Astrocyte (in vitro differentiated cells and primary cell): ENCODE measurements at regions not wholly inside any gene's neighbourhood (a gene's known extent, or its start where the extent isn't known, plus 50 kb on each side); places are given as distances from the start of the nearest gene placed in this dataset.

Experiments used
- EZH2 ChIP-seq: IDR thresholded peaks from 2 replicates; pipeline ENCODE4 v1.6.1; 2012; ENCODE audit warnings: mild to moderate bottlenecking, low read length, inconsistent platforms; ENCODE audit not compliant: insufficient read depth
- TF ChIP-seq, protein P1 (sequence below): IDR thresholded peaks from 2 replicates; pipeline ENCODE4 v1.5.1; 2011; ENCODE audit warnings: low read depth, mild to moderate bottlenecking, inconsistent platforms, low read length, moderate library complexity; ENCODE audit not compliant: insufficient read depth

DNA sequence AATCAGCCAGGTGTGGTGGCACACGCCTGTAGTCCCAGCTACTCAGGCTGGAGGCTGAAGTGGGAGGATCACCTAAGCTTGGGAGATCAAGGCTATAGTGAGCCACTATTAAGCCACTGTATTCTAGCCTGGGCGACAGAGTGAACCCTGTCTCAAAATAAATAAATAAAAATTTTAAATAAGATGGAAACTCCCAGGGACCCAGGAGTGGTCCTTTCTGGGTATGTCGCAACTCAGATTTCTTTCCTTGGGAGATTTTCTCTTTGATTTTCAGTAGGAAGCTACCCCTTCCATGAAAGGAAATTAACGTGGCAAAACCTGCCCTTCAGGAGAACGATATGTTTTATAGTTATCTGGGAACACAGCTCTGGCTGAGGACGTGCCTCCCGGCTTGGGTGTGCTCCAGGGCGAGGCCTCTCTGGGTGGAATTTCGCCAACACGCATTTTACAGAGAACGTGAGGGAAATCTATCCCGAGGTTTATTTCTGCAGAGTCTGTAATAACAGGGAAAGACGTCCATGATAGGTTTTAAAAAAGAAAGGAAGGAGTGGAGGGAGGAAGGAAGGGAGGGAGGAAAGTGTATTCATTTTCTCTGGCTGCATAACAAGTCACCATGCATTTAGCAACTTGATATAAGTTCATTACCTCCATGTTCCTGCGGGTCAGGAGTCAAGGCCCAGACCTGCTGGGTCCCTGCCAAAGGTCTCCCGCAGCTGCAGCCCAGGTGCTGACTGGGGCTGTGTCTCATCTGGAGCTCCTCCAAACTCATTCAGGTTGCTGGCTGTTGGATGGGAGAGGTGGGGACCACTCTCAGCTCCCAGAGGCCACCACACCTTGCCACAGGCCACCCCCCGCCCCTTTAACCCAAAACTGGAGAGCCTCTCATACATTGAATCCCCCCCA, 80.6 kb upstream of the GSC start:
- TF ChIP-seq, protein P1, sequence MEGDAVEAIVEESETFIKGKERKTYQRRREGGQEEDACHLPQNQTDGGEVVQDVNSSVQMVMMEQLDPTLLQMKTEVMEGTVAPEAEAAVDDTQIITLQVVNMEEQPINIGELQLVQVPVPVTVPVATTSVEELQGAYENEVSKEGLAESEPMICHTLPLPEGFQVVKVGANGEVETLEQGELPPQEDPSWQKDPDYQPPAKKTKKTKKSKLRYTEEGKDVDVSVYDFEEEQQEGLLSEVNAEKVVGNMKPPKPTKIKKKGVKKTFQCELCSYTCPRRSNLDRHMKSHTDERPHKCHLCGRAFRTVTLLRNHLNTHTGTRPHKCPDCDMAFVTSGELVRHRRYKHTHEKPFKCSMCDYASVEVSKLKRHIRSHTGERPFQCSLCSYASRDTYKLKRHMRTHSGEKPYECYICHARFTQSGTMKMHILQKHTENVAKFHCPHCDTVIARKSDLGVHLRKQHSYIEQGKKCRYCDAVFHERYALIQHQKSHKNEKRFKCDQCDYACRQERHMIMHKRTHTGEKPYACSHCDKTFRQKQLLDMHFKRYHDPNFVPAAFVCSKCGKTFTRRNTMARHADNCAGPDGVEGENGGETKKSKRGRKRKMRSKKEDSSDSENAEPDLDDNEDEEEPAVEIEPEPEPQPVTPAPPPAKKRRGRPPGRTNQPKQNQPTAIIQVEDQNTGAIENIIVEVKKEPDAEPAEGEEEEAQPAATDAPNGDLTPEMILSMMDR: no peak
- no peak for TF ChIP-seq EZH2
